EH (cell line): ENCODE measurements at regions not wholly inside any gene's neighbourhood (a gene's known extent, or its start where the extent isn't known, plus 50 kb on each side); places are given as distances from the start of the nearest gene placed in this dataset.
"Not testable (repeated sequence)": the region's sequence is repeated elsewhere in the genome, so short reads cannot be mapped to it uniquely, and the experiment has no call there.

ENCODE experiments used
- DNase-seq: peaks from one replicate; pipeline ENCODE4 v3.0.0-alpha.2; 2015; ENCODE audit warnings: low read depth

DNA sequence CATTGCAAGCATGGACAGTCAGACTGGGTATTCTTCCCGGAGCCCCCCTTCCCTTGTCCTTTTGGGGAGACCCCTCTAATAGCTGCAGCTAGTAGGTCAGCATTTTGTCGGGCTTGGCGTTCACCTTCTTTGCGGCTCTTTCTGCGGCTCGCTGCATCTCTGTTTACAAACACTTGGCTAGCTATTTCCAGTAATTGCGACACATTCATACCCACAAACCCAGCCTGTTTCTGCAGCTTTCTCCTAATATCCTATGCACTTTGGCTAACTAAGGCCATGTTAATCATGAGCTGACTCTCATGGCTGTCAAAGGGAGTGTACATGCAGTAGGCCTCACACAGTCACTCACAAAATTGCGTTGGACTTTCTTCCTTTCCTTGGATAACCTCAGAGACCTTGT, 716.4 kb downstream of the AMY1C start:
- DNase-seq: no peak

DNA sequence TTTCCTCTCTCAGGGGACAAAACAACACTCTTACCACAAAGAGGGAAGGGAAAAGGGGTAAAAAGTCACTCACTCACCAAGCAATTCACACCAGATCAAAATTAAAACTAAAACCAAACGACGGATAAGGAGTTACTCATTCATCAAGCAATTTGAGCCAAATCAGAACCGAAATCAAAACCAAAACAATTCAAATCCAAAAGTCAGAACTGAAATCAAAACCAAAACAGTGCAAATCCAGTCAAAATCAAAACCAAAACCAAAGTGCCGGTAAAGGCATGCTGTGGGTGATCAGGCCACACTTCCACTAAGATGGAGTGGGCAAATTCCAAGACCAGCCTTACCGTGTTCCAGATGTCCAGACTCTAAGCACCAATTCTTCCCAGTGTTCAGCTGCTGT, 717.9 kb downstream of the AMY1C start:
- no peak for DNase-seq

- no peak for DNase-seq
These were observed 718.6 kb downstream of the AMY1C start for GRCh38 chr1:104468282-104468681.

DNA sequence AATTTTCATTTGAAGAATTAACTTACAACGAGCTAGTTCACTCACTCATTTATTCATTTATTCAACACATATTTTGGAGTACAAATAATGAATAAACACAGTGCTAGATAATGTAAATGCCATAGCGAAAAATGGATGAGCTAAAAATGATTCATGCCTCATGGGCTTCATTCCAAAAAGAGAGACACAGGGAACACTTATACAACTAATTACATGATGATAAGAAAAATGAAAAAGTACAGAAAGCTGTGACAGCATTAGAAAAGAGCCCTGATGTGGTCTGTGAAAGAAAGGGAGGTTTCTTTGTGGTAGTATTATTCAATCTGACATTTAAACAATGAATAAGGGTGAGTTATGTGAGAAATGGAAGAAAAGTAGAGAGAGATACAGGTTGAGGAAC, 726.4 kb downstream of the AMY1C start:
- DNase-seq: no peak

- DNase-seq: no peak
These were observed 738.8 kb downstream of the AMY1C start for GRCh38 chr1:104488296-104489015.

DNA sequence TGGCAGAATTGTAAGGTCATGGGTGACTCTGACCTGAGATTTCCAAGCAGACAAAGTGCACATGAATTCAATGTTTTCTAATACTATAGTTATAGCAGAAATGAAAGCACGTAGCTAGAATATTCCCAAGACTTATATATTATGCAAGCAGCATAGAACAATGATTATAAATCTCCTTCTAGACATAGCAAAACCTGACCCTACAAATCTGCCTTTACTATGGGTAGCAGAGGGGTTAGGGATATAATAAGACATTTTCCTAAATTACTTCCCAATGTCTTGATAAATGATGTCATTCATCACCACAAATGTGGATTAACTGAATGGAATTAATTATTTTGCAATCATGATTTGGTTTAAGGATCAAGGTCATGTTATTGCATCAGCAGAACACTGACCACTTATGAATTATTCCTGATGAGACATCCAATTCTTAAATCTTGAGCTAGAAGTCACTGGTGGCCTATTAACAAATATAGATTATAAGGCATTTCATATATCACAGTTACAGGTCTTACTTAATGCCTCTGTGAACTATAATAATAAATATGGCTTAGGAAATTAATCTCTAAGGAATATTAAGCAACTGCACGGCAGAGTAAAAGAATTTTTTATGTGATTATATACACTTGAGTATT, 776.6 kb downstream of the AMY1C start:
- no peak for DNase-seq

GRCh38 chr1:104531990-104532389, 782.3 kb downstream of the AMY1C start:
- no peak for DNase-seq

DNA sequence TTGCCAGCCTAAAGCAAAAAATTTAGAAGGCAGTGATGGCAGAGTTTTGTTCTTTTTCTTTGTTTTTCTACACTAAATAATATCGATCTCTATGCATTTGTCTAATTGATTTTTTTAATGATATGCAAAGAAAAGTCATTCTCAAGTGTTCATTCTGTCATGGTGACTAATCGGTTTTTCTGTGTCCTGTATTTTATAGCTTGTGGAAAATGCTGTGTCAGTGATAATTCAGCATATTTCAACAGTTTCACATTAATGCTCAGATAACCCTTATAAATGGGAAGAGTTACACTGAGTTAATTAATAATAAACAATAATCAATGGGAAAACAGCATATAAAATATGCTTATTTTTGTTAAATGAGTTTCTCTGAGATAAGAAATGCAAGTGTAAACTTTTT, 824.9 kb downstream of the AMY1C start:
- DNase-seq: no peak

DNA sequence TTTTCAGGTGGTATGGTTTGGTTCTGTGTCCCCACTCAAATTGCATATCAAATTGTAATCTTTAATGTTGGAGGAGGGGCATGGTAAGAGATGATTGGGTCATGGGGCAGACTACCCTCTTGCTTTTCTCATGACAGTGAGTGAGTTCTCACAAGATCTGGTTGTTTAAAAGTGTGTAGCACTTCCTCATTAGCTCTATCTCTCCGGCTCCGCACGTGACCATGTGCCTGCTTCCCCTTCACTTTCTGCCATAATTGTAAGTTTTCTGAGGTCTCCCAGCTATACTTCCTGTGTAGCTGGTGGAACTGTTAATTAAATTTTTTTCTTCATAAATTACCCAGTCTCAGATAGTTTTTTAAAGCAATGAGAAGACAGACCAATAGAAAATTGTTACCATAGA, 843.2 kb downstream of the AMY1C start:
- no peak for DNase-seq

DNA sequence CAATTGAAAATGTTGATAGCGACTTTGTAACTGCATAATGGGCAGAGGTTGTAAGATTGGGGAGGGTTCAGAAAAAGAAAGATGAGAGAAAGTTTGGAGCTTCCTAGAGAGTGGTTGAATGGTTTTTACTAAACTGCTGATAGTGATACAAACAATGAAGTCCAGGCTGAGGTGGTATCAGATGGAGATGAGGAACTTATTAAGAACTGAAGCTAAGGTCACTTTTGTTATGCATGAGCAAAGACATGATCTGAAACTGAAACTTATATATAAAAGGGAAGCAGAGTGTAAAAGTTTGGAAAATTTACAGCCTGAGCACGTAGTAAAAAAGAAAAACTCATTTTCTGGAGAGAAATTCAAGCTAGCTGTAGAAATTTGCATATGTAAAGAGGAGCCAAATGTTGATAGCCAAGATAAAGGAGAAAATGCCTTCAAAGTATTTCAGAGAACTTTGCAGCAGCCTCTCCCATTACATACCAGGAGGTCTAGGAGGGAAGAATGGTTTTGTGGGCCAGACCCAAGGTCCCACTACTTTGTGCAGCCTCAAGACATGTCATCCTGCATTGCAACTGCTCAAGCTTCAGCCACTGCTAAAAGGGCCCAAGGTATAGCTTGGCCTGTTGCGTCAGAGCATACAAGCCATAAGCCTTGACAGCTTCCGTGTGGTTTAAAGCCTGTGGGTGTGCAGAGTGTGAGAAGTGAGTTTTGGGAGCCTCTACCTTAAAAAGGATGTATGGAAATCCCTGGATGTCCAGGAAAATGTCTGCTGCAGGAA, 843.9 kb downstream of the AMY1C start:
- no peak for DNase-seq

GRCh38 chr1:104617474-104617873, 867.8 kb downstream of the AMY1C start:
- DNase-seq: no peak

DNA sequence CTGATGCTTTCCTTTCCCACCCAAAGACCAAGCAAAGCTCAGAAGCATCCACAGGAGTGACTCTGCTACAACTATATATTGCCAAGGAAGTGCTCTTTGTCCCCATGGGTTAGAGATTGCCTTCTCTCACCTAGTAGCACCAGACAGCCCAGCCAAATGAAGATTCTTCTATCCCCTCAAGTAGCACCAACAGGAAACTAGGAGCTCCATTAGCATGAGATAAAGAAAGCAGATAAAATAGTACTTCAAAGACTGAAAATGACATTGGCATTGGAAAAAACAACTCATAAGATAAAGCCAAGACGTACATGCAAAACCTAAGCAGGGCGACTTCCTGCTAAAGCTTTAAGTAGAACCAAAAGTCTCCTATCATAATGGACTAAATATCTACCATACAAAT, 871.5 kb downstream of the AMY1C start:
- DNase-seq: no peak

GRCh38 chr1:104624538-104624937, 874.8 kb downstream of the AMY1C start:
- no peak for DNase-seq

DNA sequence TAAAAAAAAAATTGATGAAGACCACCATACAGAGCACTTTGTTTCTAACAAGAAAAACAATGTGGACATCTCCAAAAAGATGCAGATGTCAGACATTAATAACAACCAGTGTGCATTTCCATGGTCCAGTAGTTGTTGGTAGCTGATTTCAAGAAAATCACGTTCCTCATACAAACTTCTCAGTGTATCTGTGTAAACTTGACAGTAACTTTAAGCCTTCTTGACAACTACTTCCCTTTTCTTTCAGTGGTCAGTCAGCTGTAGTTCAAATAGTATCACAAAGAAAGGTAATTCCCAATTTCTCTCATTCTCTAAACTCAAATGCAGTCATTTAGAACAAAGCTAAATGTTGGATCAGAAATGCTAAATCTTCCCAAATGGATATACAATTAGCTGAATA, 879.9 kb downstream of the AMY1C start:
- no peak for DNase-seq

DNA sequence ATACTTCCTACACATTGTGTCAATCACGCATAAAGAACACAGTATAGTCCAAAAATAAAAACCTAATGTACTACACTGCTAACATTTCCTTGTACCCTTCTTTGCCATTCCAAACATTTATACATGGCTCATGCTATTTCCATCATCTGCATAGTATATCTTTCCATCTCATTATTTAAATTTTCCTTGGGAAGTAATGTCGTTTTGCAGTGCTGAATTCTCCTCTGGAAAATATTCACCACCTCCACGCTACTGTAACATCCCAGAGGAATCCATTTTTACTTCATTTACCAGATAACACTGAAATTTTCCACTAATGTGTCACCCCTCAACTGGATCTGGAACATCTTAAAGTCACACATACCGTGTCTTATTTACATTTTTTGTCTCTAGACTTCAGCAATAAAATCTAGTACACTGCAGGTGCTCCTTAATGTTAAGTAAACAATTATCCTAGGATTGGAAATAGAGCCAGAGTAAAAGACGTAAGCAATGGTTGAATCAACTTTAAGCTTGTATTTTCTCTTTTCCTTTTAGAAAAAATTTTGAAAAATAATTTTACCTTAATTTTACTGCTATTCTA, 881.0 kb downstream of the AMY1C start:
- no peak for DNase-seq

GRCh38 chr1:104636581-104636980, 886.9 kb downstream of the AMY1C start:
- DNase-seq: no peak

DNA sequence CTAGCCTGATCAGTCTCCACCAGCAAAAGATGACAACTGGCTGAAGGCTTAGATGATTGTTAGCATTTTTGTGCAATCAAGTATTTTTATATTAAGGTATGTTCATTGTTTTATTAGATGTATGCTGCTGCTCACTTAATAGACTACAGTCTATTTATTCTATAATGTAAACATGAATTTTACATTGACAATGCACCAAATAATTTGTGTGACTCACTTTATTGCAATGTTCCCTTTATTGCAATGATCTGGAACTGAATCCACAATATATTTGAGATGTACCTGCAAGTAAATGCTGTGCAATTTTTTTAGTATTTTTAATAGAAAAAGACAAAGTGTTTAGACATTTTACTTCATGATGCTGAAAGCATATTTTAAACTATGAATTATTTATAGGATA, 896.5 kb downstream of the AMY1C start:
- DNase-seq: no peak

DNA sequence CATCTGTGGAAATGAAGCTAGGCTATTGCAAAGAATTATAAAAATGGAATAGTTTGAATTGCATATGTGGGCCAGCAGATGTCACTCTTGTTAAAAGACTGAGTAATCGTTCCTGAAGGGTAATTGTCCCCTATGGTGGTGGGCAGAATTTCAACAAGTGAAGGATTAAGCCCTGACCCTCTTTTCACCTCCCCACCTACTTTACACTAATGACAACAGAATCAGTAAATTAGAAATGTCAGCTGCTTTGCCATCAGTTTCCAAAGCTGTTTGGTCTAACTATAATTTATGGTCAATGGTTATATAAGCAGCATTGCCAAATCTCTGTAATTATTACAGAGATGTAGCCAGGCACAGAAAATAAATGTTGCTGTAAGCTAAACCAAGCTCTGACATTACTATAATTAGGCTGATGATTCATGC, 898.6 kb downstream of the AMY1C start:
- no peak for DNase-seq

DNA sequence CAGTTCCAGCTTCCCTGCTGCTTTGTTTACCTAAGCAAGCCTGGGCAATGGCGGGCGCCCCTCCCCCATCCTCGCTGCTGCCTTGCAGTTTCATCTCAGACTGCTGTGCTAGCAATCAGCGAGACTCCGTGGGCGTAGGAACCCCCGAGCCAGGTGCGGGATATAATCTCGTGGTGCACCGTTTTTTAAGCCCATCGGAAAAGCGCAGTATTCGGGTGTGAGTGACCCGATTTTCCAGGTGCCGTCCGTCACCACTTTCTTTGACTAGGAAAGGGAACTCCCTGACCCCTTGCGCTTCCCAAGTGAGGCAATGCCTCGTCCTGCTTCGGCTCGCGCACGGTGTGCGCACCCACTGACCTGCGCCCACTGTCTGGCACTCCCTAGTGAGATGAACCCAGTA, 914.7 kb downstream of the AMY1C start:
- not testable (repeated sequence) for DNase-seq

DNA sequence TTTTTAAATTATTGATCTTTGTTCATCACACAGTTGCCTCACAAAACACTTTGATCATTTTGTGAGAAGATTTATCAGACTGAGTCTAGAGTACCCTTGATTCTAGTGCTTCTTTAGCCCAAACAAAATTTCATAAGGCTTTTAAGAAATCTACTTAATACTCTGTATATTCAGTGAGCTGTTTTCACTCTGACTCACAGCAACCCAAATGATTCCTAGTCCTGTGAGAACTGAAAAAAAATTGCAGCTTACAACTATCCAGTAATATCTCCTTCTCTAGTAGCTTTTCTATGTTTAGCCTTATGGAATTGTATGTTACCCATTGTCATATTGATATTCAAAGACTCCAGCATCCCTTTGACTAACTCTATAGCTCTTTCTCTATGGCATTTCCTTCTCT, 915.6 kb downstream of the AMY1C start:
- DNase-seq: no peak

DNA sequence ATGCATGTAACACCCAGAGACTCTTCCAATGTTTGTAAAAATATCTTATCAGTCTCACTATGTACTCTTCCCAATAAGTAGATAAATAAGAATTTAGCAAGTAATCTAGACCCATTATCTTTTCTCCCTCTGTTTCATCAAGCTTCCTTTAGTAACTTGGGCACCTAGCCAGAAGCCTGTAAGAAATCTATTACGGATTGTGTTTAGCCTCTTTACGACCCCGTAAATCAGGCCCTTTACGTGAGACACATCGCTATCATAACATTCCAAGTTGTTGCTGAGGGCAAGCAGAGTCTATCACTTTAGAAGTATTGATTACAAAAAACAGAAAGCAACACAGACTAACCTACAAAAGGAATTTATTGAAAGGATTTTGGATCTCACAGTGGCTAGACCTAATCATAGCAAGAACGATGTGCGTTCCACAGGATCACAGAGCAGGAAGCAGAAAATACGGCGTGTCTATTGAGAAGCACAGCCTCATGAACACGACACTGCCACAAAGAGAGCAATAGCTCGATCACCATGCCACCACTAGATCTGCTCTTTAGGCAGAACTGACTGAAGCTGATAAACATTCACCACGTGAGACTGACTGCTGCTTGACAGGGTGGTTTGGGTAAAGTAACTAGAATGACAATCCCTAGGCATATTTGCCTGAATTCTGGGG, 922.1 kb downstream of the AMY1C start:
- no peak for DNase-seq

- DNase-seq: no peak
These were observed 949.7 kb downstream of the AMY1C start for GRCh38 chr1:104699433-104699832.
